SK-N-SH (cell line): ENCODE measurements at regions not wholly inside any gene's neighbourhood (a gene's known extent, or its start where the extent isn't known, plus 50 kb on each side); places are given as distances from the start of the nearest gene placed in this dataset.
A peak's percentile ranks its signal among the peaks of the same experiment; 100 is the strongest.
"Not testable (repeated sequence)": the region's sequence is repeated elsewhere in the genome, so short reads cannot be mapped to it uniquely, and the experiment has no call there.

ENCODE experiments used
- CTCF ChIA-PET: fragments of 300-600, 350-600 bp; formaldehyde crosslinking; extraction: SDS; loops from one replicate; lab custom pipeline; 2021; lab: Yijun Ruan, JAX
- POLR2A ChIA-PET: fragments of 350-600 bp; sonication (Branson Sonifier 250); formaldehyde crosslinking; extraction: SDS; loops from one replicate; lab custom pipeline; 2020; ENCODE audit warnings: antibody characterized with exemption, inconsistent platforms; lab: Yijun Ruan, JAX
- DNase-seq: peaks from one replicate; pipeline ENCODE4 v3.0.0; 2012
- H2AFZ ChIP-seq: fragments of 200-600 bp; sonication (generic); 2 replicates; pipeline ENCODE4 v1.8.1; 2016; ENCODE audit warnings: antibody characterized with exemption, mild to moderate bottlenecking, low read depth
- H3F3A ChIP-seq: fragments of 200-600 bp; sonication (generic); replicated peaks from 2 replicates; pipeline ENCODE3; 2016; ENCODE audit warnings: antibody characterized with exemption, mild to moderate bottlenecking; ENCODE audit not compliant: insufficient read depth
- H3K27ac ChIP-seq, 2 experiments: fragments of 200-500 bp in 1 of 2; fragments of 200-600 bp in 1 of 2; sonication (Bioruptor generic) in 1 of 2; sonication (generic), shearing (Covaris generic) in 1 of 2; 2 replicates each; pipeline versions ENCODE4 v1.5.1 to v1.6.1; 2014 to 2016; ENCODE audit warnings: low read depth in 2 of 2, inconsistent platforms in 1 of 2, low read length in 1 of 2, mild to moderate bottlenecking in 1 of 2, mixed read lengths in 1 of 2
- H3K27me3 ChIP-seq: fragments of 200-600 bp; sonication (generic), shearing (Covaris generic); 2 replicates; pipeline ENCODE4 v1.6.1; 2016; ENCODE audit warnings: mixed run types; ENCODE audit not compliant: insufficient read depth
- H3K36me3 ChIP-seq, 2 experiments: fragments of 200-500 bp in 1 of 2; fragments of 200-600 bp in 1 of 2; sonication (Bioruptor generic) in 1 of 2; sonication (generic) in 1 of 2; replicated peaks in 1 of 2; 2 replicates each; pipeline versions ENCODE3 to v1.5.1; 2014 to 2016; ENCODE audit warnings: low read length in 1 of 2, mild to moderate bottlenecking in 1 of 2; ENCODE audit not compliant: insufficient read depth in 2 of 2, control insufficient read depth in 1 of 2
- H3K4me1 ChIP-seq, 2 experiments: fragments of 200-500 bp in 1 of 2; fragments of 200-600 bp in 1 of 2; sonication (Bioruptor generic) in 1 of 2; sonication (generic), shearing (Covaris generic) in 1 of 2; 2 replicates each; pipeline versions ENCODE4 v1.5.1 to v1.6.1; 2014 to 2016; ENCODE audit warnings: low read depth in 1 of 2, low read length in 1 of 2, mixed run types in 1 of 2; ENCODE audit not compliant: insufficient read depth in 2 of 2, control insufficient read depth in 1 of 2
- H3K4me2 ChIP-seq: fragments of 200-600 bp; sonication (generic), shearing (Covaris generic); 2 replicates; pipeline ENCODE4 v1.6.1; 2017; ENCODE audit warnings: mixed run types
- H3K4me3 ChIP-seq, 2 experiments: fragments of 200-500 bp in 1 of 2; fragments of 200-600 bp in 1 of 2; sonication (Bioruptor generic) in 1 of 2; sonication (generic), shearing (Covaris generic) in 1 of 2; 2 replicates each; pipeline versions ENCODE4 v1.5.1 to v1.8.1; 2014 to 2016; ENCODE audit warnings: low read depth in 2 of 2, inconsistent platforms in 1 of 2, low read length in 1 of 2, mild to moderate bottlenecking in 1 of 2, mixed read lengths in 1 of 2, moderate library complexity in 1 of 2
- H3K79me2 ChIP-seq: fragments of 200-600 bp; sonication (generic); 2 replicates; pipeline ENCODE4 v1.8.1; 2017; ENCODE audit warnings: mild to moderate bottlenecking; ENCODE audit not compliant: insufficient read depth
- H3K9ac ChIP-seq: fragments of 200-600 bp; sonication (generic); 2 replicates; pipeline ENCODE4 v1.6.1; 2017; ENCODE audit warnings: mixed run types
- H3K9me2 ChIP-seq: fragments of 200-600 bp; sonication (generic); 2 replicates; pipeline ENCODE4 v1.6.1; 2017; ENCODE audit warnings: mixed run types
- H3K9me3 ChIP-seq: fragments of 200-600 bp; sonication (generic); 2 replicates; pipeline ENCODE4 v1.6.1; 2017; ENCODE audit warnings: mixed run types, mild to moderate bottlenecking, moderate library complexity
- H4K20me1 ChIP-seq: fragments of 200-600 bp; sonication (generic); 2 replicates; pipeline ENCODE4 v1.6.1; 2017; ENCODE audit warnings: mild to moderate bottlenecking, mixed run types; ENCODE audit not compliant: insufficient read depth
- EP300 ChIP-seq, 2 experiments: IDR thresholded peaks; 2 replicates each; pipeline versions ENCODE4 v1.4.0 to v1.6.1; 2012; ENCODE audit warnings: borderline replicate concordance in 1 of 2, low read depth in 1 of 2, low read length in 1 of 2
- FOSL2 ChIP-seq: IDR thresholded peaks from 2 replicates; pipeline ENCODE4 v1.4.0; 2012; ENCODE audit warnings: low read depth, mild to moderate bottlenecking, moderate library complexity, borderline replicate concordance
- JUND ChIP-seq: IDR thresholded peaks from 2 replicates; pipeline ENCODE4 v1.4.0; 2012
- NFIC ChIP-seq: IDR thresholded peaks from 2 replicates; pipeline ENCODE4 v1.4.0; 2012; ENCODE audit warnings: borderline replicate concordance
- PBX3 ChIP-seq: IDR thresholded peaks from 2 replicates; pipeline ENCODE4; 2012
- POLR2AphosphoS5 ChIP-seq: IDR thresholded peaks from 2 replicates; pipeline ENCODE4 v1.6.1; 2012; ENCODE audit warnings: low read depth, low read length
- TCF12 ChIP-seq: IDR thresholded peaks from 2 replicates; pipeline ENCODE4 v1.4.0; 2012
- WGBS: methylation state at CpG from one replicate; pipeline ENCODE4 v1.1.6; 2017; ENCODE audit warnings: low lambda C conversion rate; 5-methylcytosine and 5-hydroxymethylcytosine counted together

- H3K27me3 ChIP-seq: not testable (repeated sequence)
- 36% methylated on average over 4 of the region's 4 CpGs for WGBS
Observed at GRCh38 chr12:84103886-84104285, 808.7 kb downstream of the SLC6A15 start.

GRCh38 chr12:84101963-84102362 is 810.6 kb downstream of the SLC6A15 start:
- POLR2A ChIA-PET: not testable (repeated sequence)

More at GRCh38 chr12:84103886-84104285, 808.7 kb downstream of the SLC6A15 start:
- CTCF ChIA-PET, H2AFZ ChIP-seq, H3K4me2 ChIP-seq, H4K20me1 ChIP-seq, H3K79me2 ChIP-seq, H3K9ac ChIP-seq, POLR2A ChIA-PET, H3F3A ChIP-seq, H3K9me2 ChIP-seq, H3K4me1 ChIP-seq, H3K4me3 ChIP-seq, H3K36me3 ChIP-seq, DNase-seq: not testable (repeated sequence)
- peak overlapping the region in 1 of 2 experiments; percentile 60; a peak in 1 of 4 replicates for H3K27ac ChIP-seq
- TF ChIP-seq FOSL2: 0 out of 2 replicates have a peak, but pooled peaks have one; percentile 21
- peak; percentile 42 for TF ChIP-seq JUND
- TF ChIP-seq EP300 (IDR thresholded peaks at IDR 0.05; ENCODE audit: borderline replicate concordance in 1 of 2, low read depth in 1 of 2, low read length in 1 of 2): peak; percentile 45 to 69; a peak in 2 of 4 replicates
- TF ChIP-seq PBX3: peak; percentile 80
- TF ChIP-seq NFIC: peak; percentile 84
- TF ChIP-seq TCF12: peak; percentile 90
- peak; percentile 27; the same call in 1 of the 2 replicates for TF ChIP-seq POLR2AphosphoS5
- H3K9me3 ChIP-seq: peaks cover 11% of the 10 kb centered on the region; the same call in 1 of the 2 replicates

GRCh38 chr12:84099591-84099990 is 813.0 kb downstream of the SLC6A15 start:
- WGBS: 63% methylated on average over 1 of the region's 1 CpG
- H3K9ac ChIP-seq, H3K27ac ChIP-seq, H3F3A ChIP-seq, H3K4me3 ChIP-seq, DNase-seq, H3K79me2 ChIP-seq, H3K4me1 ChIP-seq, H3K9me2 ChIP-seq, CTCF ChIA-PET, H3K27me3 ChIP-seq, H4K20me1 ChIP-seq, H3K4me2 ChIP-seq, H2AFZ ChIP-seq, POLR2A ChIA-PET, H3K36me3 ChIP-seq: not testable (repeated sequence)
- H3K9me3 ChIP-seq: peaks cover 11% of the 10 kb centered on the region; the same call in 1 of the 2 replicates

More at GRCh38 chr12:84101963-84102362, 810.6 kb downstream of the SLC6A15 start:
- H3F3A ChIP-seq, H3K4me2 ChIP-seq, H3K79me2 ChIP-seq, H3K4me1 ChIP-seq, H3K36me3 ChIP-seq, H3K9me2 ChIP-seq, H4K20me1 ChIP-seq, CTCF ChIA-PET, H2AFZ ChIP-seq, DNase-seq, H3K27me3 ChIP-seq, H3K9ac ChIP-seq, H3K27ac ChIP-seq, H3K4me3 ChIP-seq: not testable (repeated sequence)
- 84% methylated on average over 8 of the region's 8 CpGs for WGBS
- H3K9me3 ChIP-seq: peaks cover 11% of the 10 kb centered on the region; the same call in 1 of the 2 replicates
